ENCODE measurements at regions not wholly inside any gene's neighbourhood (a gene's known extent, or its start where the extent isn't known, plus 50 kb on each side); places are given as distances from the start of the nearest gene placed in this dataset.
"Not testable (repeated sequence)": the region's sequence is repeated elsewhere in the genome, so short reads cannot be mapped to it uniquely, and the experiment has no call there.

GRCh38 chr4:170202721-170203120 lies 113.0 kb upstream of the AADAT start:
- DNase-seq (ENCODE audit: low read depth), result no peak
- no peak overlapping the region for H3K4me3 ChIP-seq (ENCODE audit: low read depth, low read length)
- no peak for TF ChIP-seq CTCF (IDR thresholded peaks at IDR 0.05; ENCODE audit: low read depth, low read length, missing control alignments)

- TF ChIP-seq CTCF (IDR thresholded peaks at IDR 0.05; ENCODE audit: low read depth, low read length, missing control alignments), result no peak
- no peak for DNase-seq (ENCODE audit: low read depth)
- no peak overlapping the region for H3K4me3 ChIP-seq (ENCODE audit: low read depth, low read length)
Measured at GRCh38 chr4:170198747-170199146, 109.0 kb upstream of the AADAT start.

GRCh38 chr4:170194794-170195193 lies 105.0 kb upstream of the AADAT start:
- H3K4me3 ChIP-seq (ENCODE audit: low read depth, low read length); DNase-seq (ENCODE audit: low read depth): not testable (repeated sequence)

GRCh38 chr4:170193496-170193895 lies 103.7 kb upstream of the AADAT start:
- no peak for DNase-seq (ENCODE audit: low read depth)
- TF ChIP-seq CTCF (IDR thresholded peaks at IDR 0.05; ENCODE audit: low read depth, low read length, missing control alignments), result no peak
- no peak overlapping the region for H3K4me3 ChIP-seq (ENCODE audit: low read depth, low read length)

- DNase-seq (ENCODE audit: low read depth), result no peak
- H3K4me3 ChIP-seq (ENCODE audit: low read depth, low read length), result no peak overlapping the region
- TF ChIP-seq CTCF (IDR thresholded peaks at IDR 0.05; ENCODE audit: low read depth, low read length, missing control alignments), result no peak
Measured at GRCh38 chr4:170190265-170190664, 100.5 kb upstream of the AADAT start.

- no peak overlapping the region for H3K4me3 ChIP-seq (ENCODE audit: low read depth, low read length)
- no peak for DNase-seq (ENCODE audit: low read depth)
- TF ChIP-seq CTCF (IDR thresholded peaks at IDR 0.05; ENCODE audit: low read depth, low read length, missing control alignments), result no peak
Measured at GRCh38 chr4:170170861-170171260, 81.1 kb upstream of the AADAT start.

GRCh38 chr4:170169699-170170098 lies 79.9 kb upstream of the AADAT start:
- no peak for TF ChIP-seq CTCF (IDR thresholded peaks at IDR 0.05; ENCODE audit: low read depth, low read length, missing control alignments)
- no peak for DNase-seq (ENCODE audit: low read depth)
- no peak overlapping the region for H3K4me3 ChIP-seq (ENCODE audit: low read depth, low read length)

GRCh38 chr4:170167678-170168077 lies 77.9 kb upstream of the AADAT start:
- DNase-seq (ENCODE audit: low read depth), result no peak
- no peak for TF ChIP-seq CTCF (IDR thresholded peaks at IDR 0.05; ENCODE audit: low read depth, low read length, missing control alignments)
- H3K4me3 ChIP-seq (ENCODE audit: low read depth, low read length), result no peak overlapping the region

- H3K4me3 ChIP-seq (ENCODE audit: low read depth, low read length); DNase-seq (ENCODE audit: low read depth): not testable (repeated sequence)
Measured at GRCh38 chr4:170166193-170166592, 76.4 kb upstream of the AADAT start.
